K562 (cell line): ENCODE measurements at regions not wholly inside any gene's neighbourhood (a gene's known extent, or its start where the extent isn't known, plus 50 kb on each side); places are given as distances from the start of the nearest gene placed in this dataset.

Experiments used
- ATAC-seq: fragments of 200-7000 bp; cut with Tn5 transposase; 3 replicates; pipeline ENCODE4 v1.9.1; 2020; ENCODE audit warnings: moderate library complexity
- BruUV-seq: library from RNA; stranded (reverse); fragments of 400-500 nt; replicated peaks from 2 replicates; lab custom pipeline; 2021; lab: Mats Ljungman, UMichigan
- CTCF ChIA-PET: fragments of 300-600 bp; formaldehyde crosslinking; extraction: SDS; loops from one replicate; lab custom pipeline; 2021; ENCODE audit warnings: low intra/inter-chr PET ratio; lab: Yijun Ruan, JAX
- POLR2A ChIA-PET: fragments of 300-600, 350-650 bp; sonication (Branson Sonifier 250); formaldehyde crosslinking; extraction: SDS; loops from one replicate; lab custom pipeline; 2021; ENCODE audit warnings: antibody characterized with exemption, inconsistent platforms; lab: Yijun Ruan, JAX
- DNase-seq, 4 experiments: peaks; one replicate each; pipeline versions ENCODE4 v3.0.0 to v3.0.0-alpha.2; 2011 to 2018; ENCODE audit warnings: low spot score in 3 of 4, mixed read lengths in 3 of 4; ENCODE audit errors: extremely low read depth in 1 of 4
- FAIRE-seq: peaks from 2 replicates; lab custom pipeline; 2011; peaks lifted over from hg19 to GRCh38; lab: Jason Lieb, UNC
- H2AFZ ChIP-seq: 2 replicates; pipeline ENCODE4 v1.6.0; 2011; ENCODE audit warnings: low read depth, low read length, control low read depth, inconsistent platforms
- H3K27ac ChIP-seq: fragments of 200-600 bp; 3 replicates; pipeline ENCODE4 v1.8.0; 2011; ENCODE audit warnings: low read depth, mild to moderate bottlenecking, control low read depth, inconsistent platforms, low read length, moderate library complexity, mixed read lengths; ENCODE audit errors: extremely low read depth
- H3K27me3 ChIP-seq, 2 experiments: fragments of 300-600 bp in 1 of 2; 2 replicates in 1 of 2; 3 replicates in 1 of 2; pipeline versions ENCODE4 v1.6.0 to v1.8.0; 2011; ENCODE audit warnings: inconsistent platforms in 2 of 2, low read length in 2 of 2, mild to moderate bottlenecking in 1 of 2, mixed read lengths in 1 of 2, moderate library complexity in 1 of 2; ENCODE audit not compliant: control insufficient read depth in 2 of 2, insufficient read depth in 2 of 2
- H3K36me3 ChIP-seq: fragments of 300-600 bp; 3 replicates; pipeline ENCODE4 v1.8.0; 2011; ENCODE audit warnings: mild to moderate bottlenecking, low read length, inconsistent platforms; ENCODE audit not compliant: control insufficient read depth, insufficient read depth
- H3K4me1 ChIP-seq, 2 experiments: fragments of 200-600 bp in 1 of 2; replicated peaks in 1 of 2; 2 replicates in 1 of 2; 3 replicates in 1 of 2; pipeline versions ENCODE4 v1.5.1 to v1.8.0; 2011; ENCODE audit warnings: inconsistent platforms in 2 of 2, low read length in 2 of 2, mild to moderate bottlenecking in 1 of 2, mixed read lengths in 1 of 2, moderate library complexity in 1 of 2; ENCODE audit not compliant: control insufficient read depth in 2 of 2, insufficient read depth in 2 of 2
- H3K4me2 ChIP-seq: 2 replicates; pipeline ENCODE4 v1.6.1; 2011; ENCODE audit warnings: low read length, control low read depth, inconsistent platforms, mixed read lengths; ENCODE audit not compliant: insufficient read depth
- H3K4me3 ChIP-seq: fragments of 200-600 bp; sonication (generic), shearing (Covaris generic); 2 replicates; pipeline ENCODE4 v1.5.1; 2016; ENCODE audit warnings: control low read depth, inconsistent platforms
- H3K79me2 ChIP-seq: fragments of 200-600 bp; 3 replicates; pipeline ENCODE4 v1.8.0; 2011; ENCODE audit warnings: low read length, inconsistent platforms; ENCODE audit not compliant: control insufficient read depth, insufficient read depth
- H3K9ac ChIP-seq, 2 experiments: 2 replicates each; pipeline versions ENCODE4 v1.6.0 to v1.6.1; 2011; ENCODE audit warnings: low read depth in 2 of 2, low read length in 2 of 2, control low read depth in 1 of 2, inconsistent platforms in 1 of 2, mild to moderate bottlenecking in 1 of 2, mixed read lengths in 1 of 2; ENCODE audit not compliant: insufficient read depth in 1 of 2
- H3K9me1 ChIP-seq: one replicate; pipeline ENCODE4 v1.6.0; 2011; ENCODE audit warnings: inconsistent platforms, mild to moderate bottlenecking, low read length, moderate library complexity; ENCODE audit not compliant: control insufficient read depth, insufficient read depth
- H3K9me3 ChIP-seq: replicated peaks from 2 replicates; pipeline ENCODE4 v1.5.1; 2011; ENCODE audit warnings: low read depth, low read length, inconsistent platforms; ENCODE audit not compliant: control insufficient read depth, insufficient read depth
- H4K20me1 ChIP-seq: replicated peaks from 2 replicates; pipeline ENCODE4 v1.6.1; 2011; ENCODE audit warnings: low read length, inconsistent platforms, mixed read lengths; ENCODE audit not compliant: control insufficient read depth, insufficient read depth
- FOXJ2 ChIP-seq: fragments of 200-800 bp; sonication (Bioruptor generic); IDR thresholded peaks from 2 replicates; pipeline ENCODE4 v1.6.1; 2016; ENCODE audit warnings: missing genetic modification characterization, missing compliant biosample characterization
- FOXM1 ChIP-seq, 2 experiments: fragments of 450-650 bp in 1 of 2; sonication (generic) in 1 of 2; formaldehyde crosslinking in 1 of 2; IDR thresholded peaks; 2 replicates each; pipeline versions ENCODE4 v1.6.1 to v1.9.0; 2017 to 2022; ENCODE audit warnings: low read depth in 2 of 2, mild to moderate bottlenecking in 2 of 2, missing genetic modification reagents in 1 of 2, moderate library complexity in 1 of 2
- LCOR ChIP-seq: sonication (generic); formaldehyde crosslinking; IDR thresholded peaks from 2 replicates; pipeline ENCODE4 v1.8.0; 2022; ENCODE audit warnings: mild to moderate bottlenecking, missing genetic modification reagents
- MYBL2 ChIP-seq, 2 experiments: fragments of 450-650 bp in 1 of 2; sonication (generic) in 1 of 2; formaldehyde crosslinking in 1 of 2; IDR thresholded peaks; 2 replicates each; pipeline versions ENCODE4 v1.6.1 to v1.8.1; 2017 to 2022; ENCODE audit warnings: borderline replicate concordance in 1 of 2, inconsistent platforms in 1 of 2, low read depth in 1 of 2, mild to moderate bottlenecking in 1 of 2, missing genetic modification reagents in 1 of 2, moderate library complexity in 1 of 2
- NR2C1 ChIP-seq, 2 experiments: fragments of 450-650 bp; IDR thresholded peaks; 2 replicates each; pipeline ENCODE4 v1.6.1; 2017; ENCODE audit warnings: mild to moderate bottlenecking in 2 of 2, antibody characterized with exemption in 1 of 2, inconsistent platforms in 1 of 2, missing compliant biosample characterization in 1 of 2, missing genetic modification characterization in 1 of 2
- THAP7 ChIP-seq: fragments of 250-450 bp; sonication (Bioruptor Pico); IDR thresholded peaks from 2 replicates; pipeline ENCODE4 v1.5.0; 2021
- U2AF2 ChIP-seq: fragments of 200-400 bp; formaldehyde crosslinking; optimal IDR thresholded peaks from 2 replicates; pipeline ENCODE3; 2017; ENCODE audit warnings: low read depth, mild to moderate bottlenecking, low read length
- ZBTB12 ChIP-seq: fragments of 250-450 bp; sonication (Bioruptor Pico); IDR thresholded peaks from 2 replicates; pipeline ENCODE4 v1.4.0; 2020
- ZBTB9 ChIP-seq: fragments of 450-650 bp; formaldehyde crosslinking; IDR thresholded peaks from 2 replicates; pipeline ENCODE4 v1.4.0; 2020; ENCODE audit warnings: mild to moderate bottlenecking, moderate library complexity
- ZNF146 ChIP-seq: IDR thresholded peaks from one replicate; pipeline ENCODE4 v1.6.1; 2018; ENCODE audit warnings: missing compliant biosample characterization; ENCODE audit not compliant: unreplicated experiment
- ZNF586 ChIP-seq: fragments of 450-650 bp; formaldehyde crosslinking; conservative IDR thresholded peaks from 2 replicates; pipeline ENCODE4 v1.4.0; 2020; ENCODE audit warnings: mild to moderate bottlenecking, moderate library complexity
- ZNF764 ChIP-seq: fragments of 250-450 bp; sonication (Bioruptor Pico); IDR thresholded peaks from 2 replicates; pipeline ENCODE4 v1.4.0; 2020; ENCODE audit warnings: low read depth, mild to moderate bottlenecking, moderate library complexity
- ZNF79 ChIP-seq: fragments of 250-450 bp; sonication (Bioruptor Pico); IDR thresholded peaks from 2 replicates; pipeline ENCODE4 v1.4.0; 2020; ENCODE audit warnings: low read depth, mild to moderate bottlenecking, moderate library complexity
- WGBS: fragments of 100-300 bp; shearing (Covaris generic); methylation state at CpG from one replicate; pipeline ENCODE4 v1.1.6; 2016; ENCODE audit warnings: low coverage, mixed read lengths; ENCODE audit not compliant: insufficient coverage; ENCODE audit errors: missing lambda C conversion rate; 5-methylcytosine and 5-hydroxymethylcytosine counted together
- in situ Hi-C: fragments of 300-500 bp; cut with MboI; formaldehyde crosslinking; loops from 4 replicates; pipeline ENCODE4 v1.15.0; 2018; ENCODE audit warnings: inconsistent platforms, mixed read lengths
- intact Hi-C: fragments of 100-400 bp; cut with micrococcal nuclease; formaldehyde crosslinking; loops from 2 replicates; pipeline ENCODE4 v1.14.2; 2022

- no peak for TF ChIP-seq ZBTB9 (CRISPR knock-in tag)
- TF ChIP-seq, all 486 proteins: peak for 0
Observed at GRCh38 chr3:193974191-193974652, 161.7 kb upstream of the HES1 start (continued).

- H3K36me3 ChIP-seq = no peaks in the 10 kb centered on the region
- peak overlapping the region; percentile 87 for H2AFZ ChIP-seq
- H3K27me3 ChIP-seq = no peaks in the 10 kb centered on the region
- peak overlapping the region; percentile 17; the same call in 1 of the 2 replicates for H3K4me2 ChIP-seq
- CTCF ChIA-PET = no interaction called here
- no peak for FAIRE-seq
- in situ Hi-C loops = no loop called here
- BruUV-seq = no TSS peak
- DNase-seq = no peak
- no peaks in the 10 kb centered on the region for H4K20me1 ChIP-seq
- peaks cover 6 to 30% of the 10 kb centered on the region in 2 experiments; a peak in 4 of 5 replicates for H3K4me1 ChIP-seq
- H3K27ac ChIP-seq = no peak overlapping the region
- POLR2A ChIA-PET = interaction anchor here (0.8 to 1.5 kb wide), 4 partner anchors 11 to 161 kb away, joined by 4 to 6 read pairs (median 4); partner anchors contain the start of gene HES1
- no peak overlapping the region for H3K4me3 ChIP-seq
- H3K79me2 ChIP-seq = no peaks in the 10 kb centered on the region
- 62% methylated on average over 21 of the region's 22 CpGs for WGBS
- H3K9me3 ChIP-seq = no peaks in the 10 kb centered on the region
- intact Hi-C loops = loop anchor here (10.0 kb wide), 1 partner anchor 160 kb away; the partner anchor contains the start of gene HES1
- H3K9me1 ChIP-seq = no peaks in the 10 kb centered on the region
- peak overlapping the region in 1 of 2 experiments; percentile 11; a peak in 1 of 4 replicates for H3K9ac ChIP-seq
- peak; percentile 40 for ATAC-seq
- TF ChIP-seq MYBL2 (IDR thresholded peaks at IDR 0.05; ENCODE audit: low read depth) (no peak), MYBL2 (CRISPR knock-in tag; IDR thresholded peaks at IDR 0.05; ENCODE audit: borderline replicate concordance) (no peak), ZNF586 (no peak), LCOR (CRISPR knock-in tag) (0 out of 2 replicates have a peak, but pooled peaks have one; percentile 29), FOXM1 (IDR thresholded peaks at IDR 0.05; ENCODE audit: low read depth) (0 out of 2 replicates have a peak, but pooled peaks have one; percentile 24), FOXM1 (CRISPR knock-in tag; IDR thresholded peaks at IDR 0.05; ENCODE audit: low read depth) (no peak), ZBTB12 (CRISPR knock-in tag) (no peak), ZNF764 (CRISPR knock-in tag) (no peak), ZNF79 (CRISPR knock-in tag) (no peak), FOXJ2 (tag) (peak; percentile 98), THAP7 (no peak), U2AF2 (no peak), NR2C1 (IDR thresholded peaks at IDR 0.05) (no peak), NR2C1 (tag; IDR thresholded peaks at IDR 0.05) (peak; percentile 33; the same call in 1 of the 2 replicates), ZNF146 (CRISPR knock-in tag) (no peak)
Observed at GRCh38 chr3:193974671-193975535, 161.0 kb upstream of the HES1 start.
